Stimulated activated CD8-positive, alpha-beta memory T cell treated with anti-CD3 and anti-CD28 coated beads, Interleukin-15, amount 100 ng/mL, for 4 hours (primary cell): ENCODE measurements at regions not wholly inside any gene's neighbourhood (a gene's known extent, or its start where the extent isn't known, plus 50 kb on each side); places are given as distances from the start of the nearest gene placed in this dataset.

Source experiments
- DNase-seq, 2 donors: peaks; one replicate each; pipeline ENCODE4 v3.0.0-alpha.2; 2020; ENCODE audit warnings: low read depth in 2 of 2

DNA sequence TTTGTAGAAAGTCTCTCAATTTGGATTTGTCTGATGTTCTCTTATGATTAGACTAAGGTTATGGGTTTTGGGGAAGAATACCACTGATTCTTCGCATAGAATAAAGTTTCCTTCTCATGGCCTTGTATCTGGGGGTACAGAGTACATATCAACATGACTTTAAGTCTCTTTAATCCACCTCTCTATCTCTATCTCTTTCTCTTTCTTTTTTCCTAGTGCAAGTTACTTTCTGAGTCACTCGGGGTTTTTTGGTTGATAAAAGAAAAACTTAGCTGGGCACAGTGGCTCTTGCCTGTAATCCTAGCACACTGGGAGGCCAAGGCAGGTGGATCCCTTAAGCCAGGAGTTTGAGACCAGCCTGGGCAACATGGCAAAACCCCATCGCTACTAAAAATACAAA lies 100.1 kb upstream of the MAP4K3 start:
- no peak for DNase-seq

DNA sequence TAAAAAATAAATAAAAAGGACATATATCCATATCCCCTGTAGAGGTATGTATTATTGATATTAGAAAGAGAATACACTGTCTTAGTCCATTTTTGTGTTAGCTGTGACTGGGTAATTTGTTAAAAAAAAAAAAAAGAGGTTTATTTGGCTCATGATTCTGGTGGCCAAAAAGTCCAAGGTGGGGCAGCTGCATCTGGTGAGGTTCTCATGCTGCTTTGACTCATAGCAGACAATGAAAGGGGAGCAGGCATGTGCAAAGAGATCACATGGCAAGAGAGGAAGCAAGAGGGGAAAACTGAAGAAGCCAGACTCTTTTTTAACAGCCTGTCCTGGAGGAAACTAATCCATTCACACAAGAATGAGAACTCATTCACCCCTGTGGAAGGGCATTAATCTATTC lies 101.6 kb upstream of the MAP4K3 start:
- DNase-seq = no peak

DNA sequence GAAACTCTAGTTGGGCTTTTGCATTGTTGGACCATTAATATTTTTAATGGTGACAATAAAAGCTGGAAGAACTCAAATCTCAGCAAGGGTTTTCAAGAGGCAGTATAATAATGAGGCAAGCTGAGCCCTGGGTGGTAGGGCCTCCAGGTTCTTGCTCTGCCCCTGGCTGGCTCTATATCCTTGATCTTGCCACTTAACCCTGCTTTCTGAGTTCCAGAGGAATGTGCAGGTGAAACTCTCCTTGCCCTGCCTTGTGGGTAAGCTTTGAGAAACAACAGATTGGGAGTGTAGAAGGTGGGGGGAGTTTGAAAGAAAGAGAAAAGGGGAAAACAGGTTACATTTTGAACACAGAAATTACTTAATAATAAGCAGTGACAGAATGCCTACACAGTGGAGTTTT lies 103.3 kb upstream of the MAP4K3 start:
- no peak for DNase-seq

DNA sequence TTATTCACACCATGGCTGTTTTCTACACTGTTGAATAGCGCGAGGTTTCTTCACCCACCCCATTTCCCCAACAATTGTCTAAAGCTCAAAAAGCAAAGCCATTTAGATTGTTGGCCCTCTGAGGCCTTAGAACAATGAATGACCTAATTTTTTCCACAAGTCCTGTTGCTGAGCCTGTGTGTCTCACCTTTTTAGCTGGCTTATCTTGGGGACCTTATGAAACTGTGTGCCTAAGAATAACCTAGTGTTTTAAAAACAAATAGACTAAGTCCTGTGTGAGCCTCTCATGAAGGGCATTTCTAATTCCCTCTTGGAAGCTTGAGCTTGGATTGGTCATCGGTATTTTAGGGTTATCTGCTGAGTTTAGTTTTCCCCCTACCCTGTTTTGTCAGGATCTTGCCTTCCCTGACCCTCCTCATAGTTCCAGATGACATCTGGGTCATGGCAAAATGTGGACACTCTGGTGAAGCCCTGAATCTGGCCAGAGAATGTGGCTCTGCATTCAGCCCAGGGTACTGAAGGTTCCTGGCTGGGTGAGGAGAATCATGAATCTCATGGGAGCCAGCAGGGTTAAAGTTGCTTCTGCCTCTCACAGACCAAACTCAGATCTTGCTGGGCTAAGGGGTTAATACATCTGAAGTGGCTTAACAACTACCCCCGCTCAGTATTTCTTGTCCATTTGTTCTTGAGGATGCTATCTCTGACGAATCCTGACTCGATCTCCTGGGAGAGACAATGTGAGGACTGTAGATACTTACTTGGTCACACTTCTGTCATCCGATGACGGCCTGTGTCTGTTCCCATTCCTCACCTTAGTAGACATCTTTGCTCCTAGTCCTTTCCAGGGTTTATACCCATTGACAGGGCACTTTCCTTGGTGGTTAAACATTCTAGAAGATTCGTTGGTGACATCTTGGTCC lies 104.2 kb upstream of the MAP4K3 start:
- DNase-seq = no peak

DNA sequence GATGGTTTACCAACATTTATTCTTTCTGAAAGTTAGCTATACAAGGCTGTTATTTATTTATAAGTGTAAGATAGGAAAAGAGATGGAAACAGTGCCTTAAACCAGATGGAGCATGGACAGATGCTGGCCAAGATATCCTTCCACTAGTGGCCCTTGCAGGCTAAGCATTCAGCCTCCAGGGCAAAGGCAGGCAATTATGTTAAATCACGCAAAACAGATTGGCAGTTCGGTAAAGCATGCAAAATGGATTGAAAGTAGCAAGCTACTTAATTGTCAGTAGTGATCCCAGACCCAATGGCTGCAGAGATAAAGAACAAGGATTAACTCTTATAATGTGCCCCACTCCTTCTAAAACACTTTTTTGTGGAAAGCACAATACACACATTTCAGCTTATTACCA lies 105.4 kb upstream of the MAP4K3 start:
- DNase-seq = no peak

DNA sequence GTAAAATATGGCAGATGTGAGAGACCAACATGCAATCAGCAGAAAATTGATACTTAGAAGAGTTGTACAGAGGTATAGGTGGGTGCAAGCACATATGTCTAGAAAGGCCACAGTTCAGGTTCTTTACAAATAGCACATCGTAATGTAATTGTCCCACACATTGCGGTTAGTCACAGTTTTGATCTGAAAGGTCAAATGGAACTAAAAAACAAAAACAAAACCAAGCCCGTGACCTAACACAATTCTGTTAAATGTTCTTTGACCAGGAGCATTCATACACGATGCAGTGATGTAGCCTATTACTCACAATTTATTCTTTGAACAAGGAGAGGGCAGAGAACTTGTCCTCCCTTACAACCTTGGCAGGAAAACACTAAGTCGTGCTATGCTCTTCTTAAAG lies 108.9 kb upstream of the MAP4K3 start:
- DNase-seq = no peak

DNA sequence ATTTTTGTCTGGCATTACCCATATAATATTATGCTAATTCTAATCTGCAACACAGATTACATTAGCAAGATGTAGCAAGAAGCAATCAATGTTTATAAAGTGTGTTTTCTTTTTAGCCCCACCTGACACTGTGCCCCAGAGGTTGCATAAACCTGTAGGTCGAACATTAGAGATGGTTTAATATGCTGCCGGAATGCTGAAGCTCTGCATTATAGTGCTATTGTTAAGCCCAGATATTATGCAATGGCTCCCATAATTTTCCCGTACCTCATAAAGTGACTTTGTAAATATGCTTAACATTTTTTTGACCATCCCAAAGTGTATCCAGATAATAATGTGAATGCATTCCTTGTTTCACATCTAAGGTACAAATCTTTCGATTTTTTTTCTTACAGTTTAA lies 109.3 kb upstream of the MAP4K3 start:
- no peak for DNase-seq

DNA sequence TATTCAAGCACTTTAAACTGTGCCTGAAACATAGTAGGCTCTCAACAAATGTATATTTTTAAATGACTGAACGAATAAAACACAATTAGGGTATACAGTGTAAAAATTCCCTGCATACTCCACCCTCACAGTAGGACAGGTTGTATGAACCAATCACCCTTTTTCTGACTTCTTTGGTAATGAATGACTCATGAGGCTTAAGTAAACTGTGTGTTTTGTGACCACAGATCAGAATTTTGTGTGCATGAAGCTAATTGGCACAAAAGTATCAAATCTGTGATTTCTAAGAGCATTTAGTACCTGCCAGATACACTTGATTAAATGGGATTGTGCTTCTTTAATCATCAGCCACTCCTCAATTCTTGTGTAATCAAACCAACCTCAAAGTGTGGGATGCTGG lies 109.9 kb upstream of the MAP4K3 start:
- no peak for DNase-seq

DNA sequence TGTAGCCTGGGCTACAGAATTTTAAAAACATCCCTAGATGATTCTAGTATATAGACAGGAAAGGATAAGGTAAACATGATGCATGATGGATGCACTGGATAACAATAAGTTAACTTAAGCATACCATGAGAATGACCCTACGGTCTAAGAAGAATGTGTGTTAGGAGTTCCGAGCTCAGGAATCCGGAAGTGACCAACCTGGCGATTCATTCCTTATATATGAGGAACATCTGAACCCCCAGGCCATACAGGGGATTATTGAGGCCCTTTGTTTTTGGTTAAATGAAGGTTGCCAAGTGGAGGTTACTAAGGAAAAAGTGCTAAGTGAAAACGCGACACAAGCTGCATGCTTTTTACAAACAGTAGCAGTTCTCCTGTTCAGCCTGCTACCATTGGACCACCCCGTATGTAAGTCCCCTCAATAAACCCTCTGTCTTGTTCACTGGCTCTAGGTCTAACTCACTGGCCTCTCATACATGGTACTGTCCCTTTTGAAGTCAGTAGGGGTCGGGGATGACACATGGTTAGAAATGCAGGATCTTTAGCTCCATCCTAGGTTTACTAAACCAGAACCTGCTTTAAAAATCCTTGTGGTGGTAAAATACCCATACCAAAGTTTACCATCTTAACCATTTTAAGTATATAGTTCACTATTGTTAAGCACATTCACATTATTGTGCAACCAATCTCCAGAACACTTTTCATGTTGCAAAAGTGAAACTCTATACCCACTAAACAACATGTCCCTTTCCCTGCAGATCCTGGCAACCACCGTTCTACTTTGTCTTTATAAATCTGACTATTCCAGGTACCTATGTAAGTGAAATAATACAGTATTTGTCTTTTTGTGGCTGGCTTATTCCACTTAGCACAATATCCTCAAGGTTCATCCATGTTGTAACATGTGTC lies 111.0 kb upstream of the MAP4K3 start:
- no peak for DNase-seq

DNA sequence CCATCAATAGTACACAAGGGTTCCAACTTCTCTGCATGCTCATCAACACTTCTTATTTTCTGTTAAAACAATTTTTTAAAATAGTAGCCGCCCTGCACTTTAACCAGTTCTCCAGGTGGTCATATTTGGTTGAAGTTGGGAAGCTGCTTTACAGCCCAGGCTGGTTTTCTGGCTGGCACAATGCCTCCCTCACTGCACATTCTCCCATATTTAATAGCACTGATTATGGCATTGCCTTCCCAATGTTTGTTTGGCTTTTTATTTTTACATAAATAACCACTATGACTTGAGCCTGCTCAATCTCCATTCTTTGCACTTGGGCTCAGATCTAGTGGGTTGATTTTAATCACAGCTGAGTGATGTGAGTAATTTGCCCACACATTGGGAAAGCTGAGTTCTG lies 111.9 kb upstream of the MAP4K3 start:
- DNase-seq = no peak

DNA sequence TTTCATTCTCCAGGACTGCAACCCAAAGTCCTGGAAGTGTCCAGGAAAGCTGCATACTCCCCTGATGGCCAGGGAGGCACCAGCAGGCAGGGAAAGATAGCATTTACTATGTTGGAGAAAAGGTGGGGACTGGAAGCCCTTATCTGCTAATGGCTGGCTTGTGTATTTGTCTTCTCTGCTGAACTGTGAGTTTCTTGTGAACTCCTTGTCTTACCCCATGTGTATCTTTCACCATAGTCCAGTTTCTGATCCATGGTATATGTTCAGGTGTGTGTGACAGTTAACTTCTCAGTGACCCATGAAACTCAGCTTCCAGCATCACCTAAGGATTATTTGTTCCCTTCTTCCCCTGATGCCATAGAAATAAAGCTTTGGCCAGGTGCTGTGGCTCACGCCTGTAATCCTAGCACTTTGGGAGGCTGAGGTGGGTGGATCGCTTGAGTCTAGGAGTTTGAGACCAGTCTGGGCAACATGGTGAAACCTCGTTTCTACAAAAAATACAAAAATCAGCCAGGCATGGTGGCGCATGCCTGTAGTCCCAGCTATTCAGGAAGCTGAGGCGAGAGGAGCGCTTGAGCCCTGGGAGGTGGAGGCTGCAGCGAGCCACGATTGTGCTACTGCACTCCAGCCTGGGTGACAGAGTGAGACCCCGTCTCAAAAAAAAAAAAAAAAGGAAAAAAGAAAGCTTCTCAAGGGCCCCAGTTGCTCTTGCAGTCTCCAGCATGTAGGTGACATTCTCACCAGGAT lies 112.8 kb upstream of the MAP4K3 start:
- DNase-seq = no peak

DNA sequence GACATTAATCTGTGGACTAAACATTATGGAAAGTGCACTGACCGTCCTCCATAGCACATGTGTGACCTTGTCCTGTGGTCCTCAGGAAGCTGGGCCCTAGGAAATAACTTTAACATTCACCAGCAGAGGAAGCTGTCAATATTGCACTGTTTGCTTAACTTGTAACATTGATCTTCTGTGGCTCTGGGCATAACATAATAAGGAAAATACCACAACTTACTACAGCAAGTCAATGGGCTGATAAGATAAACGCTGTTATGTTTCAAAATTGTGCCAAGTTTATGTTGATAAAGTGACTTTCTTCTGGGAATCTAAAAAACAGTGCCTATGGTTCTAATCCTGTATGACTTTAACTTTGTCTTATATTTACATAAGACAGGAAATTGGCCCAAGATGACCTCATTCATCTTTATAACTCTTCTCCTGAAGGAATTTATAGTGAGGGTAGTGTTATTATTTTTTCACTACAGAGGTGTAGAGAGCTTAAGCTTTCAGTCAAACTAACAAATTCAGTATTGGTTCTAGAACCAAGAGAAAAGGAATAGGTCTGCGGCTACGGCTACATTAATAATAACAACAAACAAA lies 113.7 kb upstream of the MAP4K3 start:
- DNase-seq = no peak

DNA sequence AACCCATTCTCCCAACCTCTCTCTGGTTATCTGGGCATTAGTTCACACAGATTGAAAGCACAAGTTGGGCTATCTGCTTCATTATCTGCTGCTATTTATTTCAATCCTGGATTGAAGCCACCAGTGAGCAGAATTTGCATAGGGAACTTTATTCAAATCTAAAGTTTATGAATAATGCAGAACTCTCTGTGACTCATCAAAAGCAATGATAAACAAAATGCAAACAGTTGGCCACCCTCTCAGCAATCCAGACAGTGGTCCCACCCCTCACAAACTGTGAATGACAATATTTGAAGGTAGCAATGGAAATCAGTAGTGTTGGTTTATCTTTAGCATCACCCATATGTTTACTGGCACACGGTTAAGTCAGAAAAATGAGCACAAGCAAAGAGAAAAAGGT lies 106.8 kb upstream of the TMEM178A start:
- DNase-seq = no peak

DNA sequence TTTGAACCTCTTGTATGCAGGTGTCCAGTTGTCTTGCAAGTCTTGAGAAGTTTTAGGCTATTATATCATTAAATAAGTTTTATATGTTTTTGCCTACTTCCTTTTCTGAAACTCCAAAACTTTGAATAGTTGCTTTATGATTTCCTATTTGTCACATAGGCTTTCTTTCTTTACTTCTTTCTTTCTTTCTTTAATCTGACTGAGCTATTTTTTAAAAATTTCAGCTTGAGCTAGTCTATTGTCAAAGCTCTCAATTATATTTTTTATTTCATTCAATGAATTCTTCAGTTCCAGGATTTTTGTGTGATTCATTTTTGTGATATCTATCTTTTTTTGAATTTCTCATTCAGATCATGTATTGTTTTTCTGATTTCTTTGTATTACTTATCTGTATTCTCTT lies 102.1 kb upstream of the TMEM178A start:
- no peak for DNase-seq

DNA sequence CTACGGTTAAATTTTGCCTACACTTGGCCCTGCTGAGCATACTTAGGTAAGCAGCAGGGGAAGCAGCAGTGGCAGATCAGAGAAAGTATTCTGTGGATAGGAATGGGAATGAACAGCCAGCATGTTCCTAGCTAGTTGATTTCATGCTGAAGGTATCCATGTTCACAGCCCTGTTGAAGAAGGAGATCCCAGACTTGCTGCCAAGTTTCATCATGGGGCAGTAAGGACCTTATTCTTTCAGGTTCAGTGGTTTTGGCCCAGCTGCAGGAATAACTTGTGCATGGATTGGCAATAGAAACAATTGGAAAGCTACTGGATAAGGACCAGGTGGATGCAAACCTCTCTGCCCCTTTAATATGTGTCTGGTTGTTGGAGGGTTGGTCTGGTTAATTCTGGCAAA lies 98.2 kb upstream of the TMEM178A start:
- DNase-seq = no peak

DNA sequence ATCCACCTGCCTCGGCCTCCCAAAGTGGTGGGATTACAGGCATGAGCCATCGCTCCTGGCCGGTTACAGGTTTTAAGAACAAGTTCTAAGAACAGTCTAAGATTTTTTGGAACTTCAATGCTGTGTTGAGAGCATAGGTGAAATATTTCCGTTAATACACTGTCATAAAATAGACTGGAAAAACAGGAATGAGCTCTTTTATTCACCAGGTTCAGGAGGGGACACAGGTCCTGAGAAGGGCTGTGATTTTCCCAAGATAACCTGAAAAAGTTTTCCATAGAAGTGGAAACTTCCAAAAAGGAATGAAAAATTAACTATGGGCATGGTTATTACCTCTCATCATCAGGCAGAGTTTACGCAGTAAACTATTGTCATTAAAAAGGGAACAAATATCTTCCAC lies 97.6 kb upstream of the TMEM178A start:
- no peak for DNase-seq

DNA sequence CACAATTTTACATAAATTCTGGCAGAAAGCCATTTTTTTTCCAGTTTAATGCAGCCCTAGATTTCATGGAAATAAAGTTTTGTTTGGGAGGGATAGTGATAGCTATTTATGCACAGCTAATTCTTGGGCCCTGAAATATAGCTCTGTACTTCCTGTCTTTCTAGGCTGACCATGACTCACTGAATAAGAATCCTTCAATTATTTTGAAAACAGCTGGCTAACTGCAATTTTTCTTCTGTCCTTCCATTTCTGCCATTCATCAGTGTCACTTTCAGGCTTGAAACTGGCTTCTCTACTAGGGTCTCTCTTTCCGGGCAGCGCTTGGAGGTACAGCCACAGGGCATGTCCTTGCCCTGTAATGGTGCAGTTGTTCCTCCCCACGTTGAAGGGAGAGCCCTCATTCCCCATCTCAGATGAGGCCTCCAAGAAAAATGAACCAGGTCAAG lies 97.1 kb upstream of the TMEM178A start:
- no peak for DNase-seq

DNA sequence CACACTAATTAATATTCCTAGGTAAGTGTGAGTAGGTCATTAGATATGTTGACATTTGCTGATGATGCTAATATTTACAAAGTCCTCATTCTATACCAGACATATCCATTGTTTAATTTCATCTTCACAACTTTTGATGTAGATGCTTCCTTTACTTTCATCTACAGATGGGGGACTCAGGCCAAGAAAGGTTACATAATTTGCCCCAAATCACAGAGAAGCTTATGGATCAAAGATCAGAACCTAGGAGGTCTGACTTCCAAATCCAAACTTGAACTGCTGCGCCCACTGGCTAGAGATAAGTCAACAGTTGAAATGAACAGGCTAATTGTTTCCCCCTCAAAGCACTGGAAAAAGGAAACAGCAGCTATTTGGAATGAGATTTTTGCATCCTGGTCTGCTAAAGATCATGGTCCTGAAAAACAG lies 95.6 kb upstream of the TMEM178A start:
- DNase-seq = no peak

DNA sequence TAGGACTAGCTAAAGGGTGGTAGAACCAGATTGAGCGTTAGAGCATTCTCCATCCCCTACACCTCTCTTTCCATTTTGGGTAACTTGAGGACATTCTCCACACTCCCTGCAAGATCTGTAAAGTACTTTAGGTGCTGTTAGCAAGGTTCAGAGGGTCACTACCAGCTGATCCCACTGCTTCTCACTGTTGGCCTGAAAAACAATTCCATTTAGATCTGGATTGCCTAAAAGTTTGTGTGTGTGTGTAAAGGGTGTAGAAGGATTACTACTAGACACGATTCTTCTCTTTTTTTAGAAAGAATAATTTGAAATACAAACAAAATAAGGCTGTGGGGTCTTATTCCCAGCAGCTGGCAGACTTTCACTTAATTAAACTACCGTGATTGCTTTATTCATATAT lies 95.1 kb upstream of the TMEM178A start:
- DNase-seq = no peak

DNA sequence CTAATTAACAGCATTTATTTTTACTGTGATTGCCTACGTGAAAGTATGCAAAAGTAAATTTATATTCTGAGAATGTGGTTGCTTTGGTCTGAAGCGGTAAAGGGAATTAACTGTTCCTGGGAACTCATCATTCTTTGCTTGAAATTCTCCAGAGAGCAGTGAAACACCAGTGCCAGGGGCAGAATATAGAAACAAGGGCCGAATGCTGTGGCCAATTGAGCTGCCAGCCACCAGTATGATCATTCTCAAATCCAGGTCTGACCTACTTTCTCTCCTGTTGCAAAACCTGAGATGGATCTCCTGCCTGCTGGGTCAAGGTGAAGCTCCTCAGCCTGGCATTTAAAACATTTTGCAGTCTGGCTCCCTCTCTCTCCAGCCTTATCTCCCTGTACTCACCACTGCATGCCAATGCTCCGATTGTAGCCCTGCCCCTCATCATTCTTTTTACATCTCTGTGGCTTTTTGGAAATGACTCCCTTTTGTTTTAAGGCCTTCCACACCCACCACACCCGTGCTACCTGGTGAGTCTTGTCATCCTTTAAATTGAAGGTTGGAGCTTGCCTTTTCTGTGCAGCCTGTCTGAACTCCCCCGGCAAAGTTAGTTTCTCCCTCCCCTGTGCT lies 94.5 kb upstream of the TMEM178A start:
- DNase-seq = no peak

DNA sequence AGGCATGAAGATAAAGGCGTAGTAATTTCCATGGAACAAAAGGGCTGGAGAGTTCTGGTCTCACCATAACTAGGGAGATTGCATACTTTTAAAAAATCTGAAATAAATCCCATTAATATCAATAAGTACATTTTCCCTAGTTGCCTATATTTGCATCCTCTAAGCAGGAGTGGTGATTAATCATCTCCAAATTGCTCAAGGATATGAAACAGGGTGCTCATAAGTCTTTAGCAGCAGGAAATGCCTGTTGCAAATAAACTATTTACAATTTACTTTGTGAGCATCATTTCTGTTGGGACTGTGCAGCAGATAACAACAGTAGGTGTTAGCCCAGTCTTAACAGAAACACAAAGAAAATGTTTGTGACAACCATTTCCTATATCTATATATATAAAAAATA lies 92.4 kb upstream of the TMEM178A start:
- DNase-seq = no peak
